K562 (cell line): ENCODE measurements at regions not wholly inside any gene's neighbourhood (a gene's known extent, or its start where the extent isn't known, plus 50 kb on each side); places are given as distances from the start of the nearest gene placed in this dataset.

Experiments used
- ATAC-seq: fragments of 200-7000 bp; cut with Tn5 transposase; 3 replicates; pipeline ENCODE4 v1.9.1; 2020; ENCODE audit warnings: moderate library complexity
- BruUV-seq: library from RNA; stranded (reverse); fragments of 400-500 nt; replicated peaks from 2 replicates; lab custom pipeline; 2021; lab: Mats Ljungman, UMichigan
- CTCF ChIA-PET: fragments of 300-600 bp; formaldehyde crosslinking; extraction: SDS; loops from one replicate; lab custom pipeline; 2021; ENCODE audit warnings: low intra/inter-chr PET ratio; lab: Yijun Ruan, JAX
- POLR2A ChIA-PET: fragments of 300-600, 350-650 bp; sonication (Branson Sonifier 250); formaldehyde crosslinking; extraction: SDS; loops from one replicate; lab custom pipeline; 2021; ENCODE audit warnings: antibody characterized with exemption, inconsistent platforms; lab: Yijun Ruan, JAX
- DNase-seq, 4 experiments: peaks; one replicate each; pipeline versions ENCODE4 v3.0.0 to v3.0.0-alpha.2; 2011 to 2018; ENCODE audit warnings: low spot score in 3 of 4, mixed read lengths in 3 of 4; ENCODE audit errors: extremely low read depth in 1 of 4
- FAIRE-seq: peaks from 2 replicates; lab custom pipeline; 2011; peaks lifted over from hg19 to GRCh38; lab: Jason Lieb, UNC
- H2AFZ ChIP-seq: 2 replicates; pipeline ENCODE4 v1.6.0; 2011; ENCODE audit warnings: low read depth, low read length, control low read depth, inconsistent platforms
- H3K27ac ChIP-seq: fragments of 200-600 bp; 3 replicates; pipeline ENCODE4 v1.8.0; 2011; ENCODE audit warnings: low read depth, mild to moderate bottlenecking, control low read depth, inconsistent platforms, low read length, moderate library complexity, mixed read lengths; ENCODE audit errors: extremely low read depth
- H3K27me3 ChIP-seq, 2 experiments: fragments of 300-600 bp in 1 of 2; 2 replicates in 1 of 2; 3 replicates in 1 of 2; pipeline versions ENCODE4 v1.6.0 to v1.8.0; 2011; ENCODE audit warnings: inconsistent platforms in 2 of 2, low read length in 2 of 2, mild to moderate bottlenecking in 1 of 2, mixed read lengths in 1 of 2, moderate library complexity in 1 of 2; ENCODE audit not compliant: control insufficient read depth in 2 of 2, insufficient read depth in 2 of 2
- H3K36me3 ChIP-seq: fragments of 300-600 bp; 3 replicates; pipeline ENCODE4 v1.8.0; 2011; ENCODE audit warnings: mild to moderate bottlenecking, low read length, inconsistent platforms; ENCODE audit not compliant: control insufficient read depth, insufficient read depth
- H3K4me1 ChIP-seq, 2 experiments: fragments of 200-600 bp in 1 of 2; replicated peaks in 1 of 2; 2 replicates in 1 of 2; 3 replicates in 1 of 2; pipeline versions ENCODE4 v1.5.1 to v1.8.0; 2011; ENCODE audit warnings: inconsistent platforms in 2 of 2, low read length in 2 of 2, mild to moderate bottlenecking in 1 of 2, mixed read lengths in 1 of 2, moderate library complexity in 1 of 2; ENCODE audit not compliant: control insufficient read depth in 2 of 2, insufficient read depth in 2 of 2
- H3K4me2 ChIP-seq: 2 replicates; pipeline ENCODE4 v1.6.1; 2011; ENCODE audit warnings: low read length, control low read depth, inconsistent platforms, mixed read lengths; ENCODE audit not compliant: insufficient read depth
- H3K4me3 ChIP-seq: fragments of 200-600 bp; sonication (generic), shearing (Covaris generic); 2 replicates; pipeline ENCODE4 v1.5.1; 2016; ENCODE audit warnings: control low read depth, inconsistent platforms
- H3K79me2 ChIP-seq: fragments of 200-600 bp; 3 replicates; pipeline ENCODE4 v1.8.0; 2011; ENCODE audit warnings: low read length, inconsistent platforms; ENCODE audit not compliant: control insufficient read depth, insufficient read depth
- H3K9ac ChIP-seq, 2 experiments: 2 replicates each; pipeline versions ENCODE4 v1.6.0 to v1.6.1; 2011; ENCODE audit warnings: low read depth in 2 of 2, low read length in 2 of 2, control low read depth in 1 of 2, inconsistent platforms in 1 of 2, mild to moderate bottlenecking in 1 of 2, mixed read lengths in 1 of 2; ENCODE audit not compliant: insufficient read depth in 1 of 2
- H3K9me1 ChIP-seq: one replicate; pipeline ENCODE4 v1.6.0; 2011; ENCODE audit warnings: inconsistent platforms, mild to moderate bottlenecking, low read length, moderate library complexity; ENCODE audit not compliant: control insufficient read depth, insufficient read depth
- H3K9me3 ChIP-seq: replicated peaks from 2 replicates; pipeline ENCODE4 v1.5.1; 2011; ENCODE audit warnings: low read depth, low read length, inconsistent platforms; ENCODE audit not compliant: control insufficient read depth, insufficient read depth
- H4K20me1 ChIP-seq: replicated peaks from 2 replicates; pipeline ENCODE4 v1.6.1; 2011; ENCODE audit warnings: low read length, inconsistent platforms, mixed read lengths; ENCODE audit not compliant: control insufficient read depth, insufficient read depth
- ASH1L ChIP-seq: fragments of 450-650 bp; IDR thresholded peaks from 2 replicates; pipeline ENCODE4 v1.6.1; 2018; ENCODE audit warnings: borderline replicate concordance, mild to moderate bottlenecking, low read depth; ENCODE audit not compliant: partially characterized antibody
- MAX ChIP-seq: sonication (generic); formaldehyde crosslinking; IDR thresholded peaks from 2 replicates; pipeline ENCODE4 v1.9.0; 2022; ENCODE audit warnings: mild to moderate bottlenecking, missing genetic modification reagents
- PHB2 ChIP-seq: fragments of 450-650 bp; IDR thresholded peaks from 2 replicates; pipeline ENCODE4 v1.6.1; 2017; ENCODE audit warnings: low read depth
- SAP30 ChIP-seq: fragments of 200-600 bp; sonication (generic); IDR thresholded peaks from 2 replicates; pipeline ENCODE4 v1.6.1; 2012; ENCODE audit warnings: borderline replicate concordance, low read depth, mild to moderate bottlenecking, moderate library complexity, low read length, control low read depth, inconsistent platforms; ENCODE audit not compliant: insufficient read depth, poor library complexity, severe bottlenecking
- SETDB1 ChIP-seq: IDR thresholded peaks from one replicate; pipeline ENCODE4 v1.6.1; 2012; ENCODE audit warnings: low read length, control low read depth, inconsistent platforms
- SMAD1 ChIP-seq: fragments of 150-350 bp; IDR thresholded peaks from 2 replicates; pipeline ENCODE4 v1.6.1; 2014; ENCODE audit warnings: low read length, low read depth; ENCODE audit not compliant: partially characterized antibody
- U2AF1 ChIP-seq: fragments of 200-400 bp; formaldehyde crosslinking; optimal IDR thresholded peaks from 2 replicates; pipeline ENCODE3; 2017; ENCODE audit warnings: mild to moderate bottlenecking, low read depth, low read length, moderate library complexity
- ZBTB12 ChIP-seq: fragments of 250-450 bp; sonication (Bioruptor Pico); IDR thresholded peaks from 2 replicates; pipeline ENCODE4 v1.4.0; 2020
- ZBTB17 ChIP-seq: fragments of 450-650 bp; formaldehyde crosslinking; IDR thresholded peaks from 2 replicates; pipeline ENCODE4 v1.4.0; 2020; ENCODE audit warnings: mild to moderate bottlenecking
- ZFPM2 ChIP-seq: fragments of 250-450 bp; sonication (Bioruptor Pico); IDR thresholded peaks from 2 replicates; pipeline ENCODE4 v1.5.1; 2022; ENCODE audit warnings: mild to moderate bottlenecking
- ZNF121 ChIP-seq: sonication (generic); formaldehyde crosslinking; conservative IDR thresholded peaks from 2 replicates; pipeline ENCODE4 v1.8.0; 2022; ENCODE audit warnings: missing genetic modification reagents
- ZNF184 ChIP-seq: sonication (generic); formaldehyde crosslinking; IDR thresholded peaks from 2 replicates; pipeline ENCODE4 v1.5.0; 2020; ENCODE audit warnings: missing genetic modification reagents
- ZNF518B ChIP-seq: fragments of 250-450 bp; sonication (Bioruptor Pico); IDR thresholded peaks from 2 replicates; pipeline ENCODE4 v1.5.0; 2021; ENCODE audit warnings: mild to moderate bottlenecking, moderate library complexity
- ZNF79 ChIP-seq: fragments of 250-450 bp; sonication (Bioruptor Pico); IDR thresholded peaks from 2 replicates; pipeline ENCODE4 v1.4.0; 2020; ENCODE audit warnings: low read depth, mild to moderate bottlenecking, moderate library complexity
- WGBS: fragments of 100-300 bp; shearing (Covaris generic); methylation state at CpG from one replicate; pipeline ENCODE4 v1.1.6; 2016; ENCODE audit warnings: low coverage, mixed read lengths; ENCODE audit not compliant: insufficient coverage; ENCODE audit errors: missing lambda C conversion rate; 5-methylcytosine and 5-hydroxymethylcytosine counted together
- in situ Hi-C: fragments of 300-500 bp; cut with MboI; formaldehyde crosslinking; loops from 4 replicates; pipeline ENCODE4 v1.15.0; 2018; ENCODE audit warnings: inconsistent platforms, mixed read lengths
- intact Hi-C: fragments of 100-400 bp; cut with micrococcal nuclease; formaldehyde crosslinking; loops from 2 replicates; pipeline ENCODE4 v1.14.2; 2022

- H3K27ac ChIP-seq = no peak overlapping the region
- H3K4me1 ChIP-seq = no peaks in the 10 kb centered on the region
- H3K9me1 ChIP-seq = no peaks in the 10 kb centered on the region
- H3K9ac ChIP-seq = no peak overlapping the region
- POLR2A ChIA-PET = no interaction called here
- in situ Hi-C loops = no loop called here
- H3K9me3 ChIP-seq = no peaks in the 10 kb centered on the region
- H4K20me1 ChIP-seq = no peaks in the 10 kb centered on the region
- FAIRE-seq (no peak), ATAC-seq (no peak), DNase-seq (no peak)
- no peak overlapping the region for H3K4me3 ChIP-seq
- no peaks in the 10 kb centered on the region for H3K27me3 ChIP-seq
- intact Hi-C loops = no loop called here
- H2AFZ ChIP-seq = no peak overlapping the region
- no peak overlapping the region for H3K4me2 ChIP-seq
- no peaks in the 10 kb centered on the region for H3K36me3 ChIP-seq
- 0% methylated on average over 1 of the region's 1 CpG for WGBS
- BruUV-seq = no TSS peak
- CTCF ChIA-PET = no interaction called here
- no peaks in the 10 kb centered on the region for H3K79me2 ChIP-seq
- TF ChIP-seq ZNF121 (CRISPR knock-in tag) = no peak
- TF ChIP-seq SETDB1 = no peak
- no peak for TF ChIP-seq U2AF1
- no peak for TF ChIP-seq ZBTB12 (CRISPR knock-in tag)
- no peak for TF ChIP-seq ZNF184 (CRISPR knock-in tag)
- TF ChIP-seq SMAD1 = no peak
- no peak for TF ChIP-seq MAX
- TF ChIP-seq ZNF79 (CRISPR knock-in tag) = no peak
- no peak for TF ChIP-seq ZBTB17 (CRISPR knock-in tag)
- TF ChIP-seq ASH1L = no peak
- no peak for TF ChIP-seq SAP30
- no peak for TF ChIP-seq ZNF518B (CRISPR knock-in tag)
- no peak for TF ChIP-seq ZFPM2 (CRISPR knock-in tag)
- no peak for TF ChIP-seq PHB2
Measured at GRCh38 chr13:76106763-76107162, 470.6 kb downstream of the LMO7 start.
